H1 (cell line): ENCODE measurements at regions not wholly inside any gene's neighbourhood (a gene's known extent, or its start where the extent isn't known, plus 50 kb on each side); places are given as distances from the start of the nearest gene placed in this dataset.

ENCODE experiments used
- CTCF ChIA-PET: fragments of 300-600 bp; sonication (Branson Sonifier 250); formaldehyde crosslinking; loops from one replicate; lab custom pipeline; 2021; ENCODE audit not compliant: partially characterized antibody; lab: Charles Lee
- POLR2A ChIA-PET: fragments of 300-600 bp; sonication (Branson Sonifier 250); formaldehyde crosslinking; loops from one replicate; lab custom pipeline; 2021; ENCODE audit warnings: inconsistent platforms; ENCODE audit not compliant: partially characterized antibody; lab: Charles Lee
- DNase-seq, 2 experiments: peaks; one replicate each; pipeline versions ENCODE4 v3.0.0 to v3.0.0-alpha.2; 2010 to 2022; ENCODE audit warnings: low spot score in 2 of 2, low read depth in 1 of 2, mixed read lengths in 1 of 2
- FAIRE-seq: peaks from 2 replicates; lab custom pipeline; 2011; peaks lifted over from hg19 to GRCh38; lab: Jason Lieb, UNC
- H2AFZ ChIP-seq: 2 replicates; pipeline ENCODE4 v1.8.1; 2012; ENCODE audit warnings: low read length, inconsistent platforms
- H2AK5ac ChIP-seq: 2 replicates; pipeline ENCODE4 v1.6.1; 2013; ENCODE audit warnings: low read depth, low read length
- H2BK120ac ChIP-seq: replicated peaks from 2 replicates; pipeline ENCODE3; 2013; ENCODE audit warnings: low read depth, low read length, inconsistent platforms
- H2BK12ac ChIP-seq: 2 replicates; pipeline ENCODE4 v1.6.1; 2013; ENCODE audit warnings: low read depth, low read length
- H2BK15ac ChIP-seq: 2 replicates; pipeline ENCODE4 v1.6.1; 2013; ENCODE audit warnings: low read length
- H2BK20ac ChIP-seq: 2 replicates; pipeline ENCODE4 v1.6.1; 2013; ENCODE audit warnings: low read length
- H2BK5ac ChIP-seq: 2 replicates; pipeline ENCODE4 v1.6.1; 2013; ENCODE audit warnings: low read depth, low read length
- H3K14ac ChIP-seq: 2 replicates; pipeline ENCODE4 v1.6.1; 2013; ENCODE audit warnings: inconsistent platforms; ENCODE audit not compliant: insufficient read length
- H3K18ac ChIP-seq: 2 replicates; pipeline ENCODE4 v1.6.1; 2013; ENCODE audit warnings: low read length; ENCODE audit errors: extremely low read depth
- H3K23ac ChIP-seq: 2 replicates; pipeline ENCODE4 v1.6.1; 2013; ENCODE audit warnings: inconsistent platforms; ENCODE audit not compliant: insufficient read length
- H3K23me2 ChIP-seq: 2 replicates; pipeline ENCODE4 v1.6.1; 2013; ENCODE audit warnings: low read depth, low read length
- H3K27ac ChIP-seq: 2 replicates; pipeline ENCODE4 v1.6.1; 2011; ENCODE audit warnings: low read depth, low read length, inconsistent platforms
- H3K27me3 ChIP-seq, 4 experiments: replicated peaks in 1 of 4; 1 replicate in 1 of 4; 2 replicates in 3 of 4; pipeline versions ENCODE4 v1.6.1 to v1.8.1; 2011 to 2013; ENCODE audit warnings: low read length in 3 of 4, mild to moderate bottlenecking in 3 of 4, inconsistent platforms in 2 of 4, mixed read lengths in 2 of 4, moderate library complexity in 1 of 4; ENCODE audit not compliant: control insufficient read depth in 3 of 4, insufficient read depth in 3 of 4; ENCODE audit errors: extremely low read depth in 1 of 4
- H3K36me3 ChIP-seq, 4 experiments: 2 replicates each; pipeline versions ENCODE4 v1.6.1 to v1.8.1; 2011 to 2013; ENCODE audit warnings: mild to moderate bottlenecking in 4 of 4, low read length in 3 of 4, moderate library complexity in 2 of 4, control low read depth in 1 of 4, inconsistent platforms in 1 of 4; ENCODE audit not compliant: insufficient read depth in 4 of 4, control insufficient read depth in 2 of 4
- H3K4ac ChIP-seq: replicated peaks from 2 replicates; pipeline ENCODE3; 2013; ENCODE audit warnings: low read length, low read depth, mixed read lengths, inconsistent platforms; ENCODE audit not compliant: insufficient read length
- H3K4me1 ChIP-seq, 4 experiments: replicated peaks in 1 of 4; 1 replicate in 1 of 4; 2 replicates in 3 of 4; pipeline versions ENCODE4 v1.6.1 to v1.8.1; 2011 to 2013; ENCODE audit warnings: low read length in 3 of 4, inconsistent platforms in 2 of 4, mixed read lengths in 1 of 4; ENCODE audit not compliant: insufficient read depth in 4 of 4, control insufficient read depth in 3 of 4
- H3K4me2 ChIP-seq, 2 experiments: 2 replicates each; pipeline versions ENCODE4 v1.6.1 to v1.8.1; 2011 to 2013; ENCODE audit warnings: low read depth in 2 of 2, low read length in 2 of 2, control low read depth in 1 of 2, inconsistent platforms in 1 of 2, mild to moderate bottlenecking in 1 of 2; ENCODE audit not compliant: insufficient read depth in 1 of 2
- H3K4me3 ChIP-seq, 4 experiments: fragments of 200-600, 300-600 bp in 1 of 4; sonication (generic), shearing (Covaris generic), sonication (Bioruptor Twin) in 1 of 4; 2 replicates each; pipeline versions ENCODE4 v1.5.1 to v1.8.1; 2011 to 2016; ENCODE audit warnings: low read length in 4 of 4, low read depth in 3 of 4, control low read depth in 2 of 4, inconsistent platforms in 2 of 4, mild to moderate bottlenecking in 2 of 4, mixed read lengths in 1 of 4, moderate library complexity in 1 of 4; ENCODE audit not compliant: insufficient read depth in 2 of 4; ENCODE audit errors: extremely low read depth in 1 of 4
- H3K56ac ChIP-seq: replicated peaks from 2 replicates; pipeline ENCODE3; 2013; ENCODE audit warnings: low read depth, mild to moderate bottlenecking, mixed read lengths, low read length, inconsistent platforms; ENCODE audit not compliant: insufficient read length
- H3K79me1 ChIP-seq: 2 replicates; pipeline ENCODE4 v1.6.1; 2013; ENCODE audit warnings: low read depth, low read length, control low read depth
- H3K79me2 ChIP-seq, 2 experiments: 2 replicates each; pipeline versions ENCODE4 v1.6.1 to v1.8.1; 2012 to 2013; ENCODE audit warnings: low read length in 2 of 2, mild to moderate bottlenecking in 2 of 2, inconsistent platforms in 1 of 2; ENCODE audit not compliant: insufficient read depth in 2 of 2, control insufficient read depth in 1 of 2
- H3K9ac ChIP-seq, 4 experiments: replicated peaks in 1 of 4; 1 replicate in 1 of 4; 2 replicates in 3 of 4; pipeline versions ENCODE4 v1.6.1 to v1.8.1; 2011 to 2013; ENCODE audit warnings: low read depth in 3 of 4, low read length in 3 of 4, control low read depth in 2 of 4, mild to moderate bottlenecking in 2 of 4, moderate library complexity in 2 of 4, inconsistent platforms in 1 of 4; ENCODE audit errors: extremely low read depth in 1 of 4
- H3K9me3 ChIP-seq, 2 experiments: 2 replicates each; pipeline versions ENCODE4 v1.6.1 to v1.8.1; 2012 to 2013; ENCODE audit warnings: mild to moderate bottlenecking in 2 of 2, moderate library complexity in 2 of 2, control low read depth in 1 of 2, inconsistent platforms in 1 of 2, low read depth in 1 of 2, low read length in 1 of 2, mixed read lengths in 1 of 2; ENCODE audit not compliant: insufficient read depth in 2 of 2
- H4K20me1 ChIP-seq, 2 experiments: replicated peaks in 1 of 2; 2 replicates each; pipeline versions ENCODE3 to v1.8.1; 2011 to 2013; ENCODE audit warnings: inconsistent platforms in 2 of 2, low read length in 2 of 2, mild to moderate bottlenecking in 1 of 2; ENCODE audit not compliant: insufficient read depth in 2 of 2, control insufficient read depth in 1 of 2
- H4K5ac ChIP-seq: 2 replicates; pipeline ENCODE4 v1.6.1; 2013; ENCODE audit warnings: low read length, low read depth, mixed read lengths, inconsistent platforms; ENCODE audit not compliant: insufficient read length
- H4K8ac ChIP-seq: 2 replicates; pipeline ENCODE4 v1.8.0; 2013; ENCODE audit warnings: mild to moderate bottlenecking, moderate library complexity, low read length, inconsistent platforms; ENCODE audit not compliant: insufficient read depth; ENCODE audit errors: extremely low read depth
- H4K91ac ChIP-seq: replicated peaks from 2 replicates; pipeline ENCODE3; 2013; ENCODE audit warnings: low read length, mixed read lengths, inconsistent platforms; ENCODE audit not compliant: insufficient read length
- BRCA1 ChIP-seq: IDR thresholded peaks from 2 replicates; pipeline ENCODE4 v1.6.1; 2012; ENCODE audit warnings: low read depth, low read length, improper control_type of control experiment
- FOSL1 ChIP-seq: IDR thresholded peaks from 2 replicates; pipeline ENCODE4 v1.6.1; 2011; ENCODE audit warnings: mild to moderate bottlenecking, low read depth, low read length, moderate library complexity; ENCODE audit not compliant: insufficient read depth
- KDM1A ChIP-seq: fragments of 200-600, 300-600 bp; sonication (generic); IDR thresholded peaks from 2 replicates; pipeline ENCODE4 v1.7.1; 2016; ENCODE audit warnings: mild to moderate bottlenecking, low read length, borderline replicate concordance
- KDM5A ChIP-seq: fragments of 200-600 bp; IDR thresholded peaks from 2 replicates; pipeline ENCODE4 v1.7.1; 2012; ENCODE audit warnings: mild to moderate bottlenecking, low read length, inconsistent platforms, mixed read lengths
- POLR2A ChIP-seq, 2 experiments: IDR thresholded peaks; 1 replicate in 1 of 2; 2 replicates in 1 of 2; pipeline ENCODE4 v1.6.1; 2011; ENCODE audit warnings: low read depth in 2 of 2, low read length in 2 of 2, mild to moderate bottlenecking in 2 of 2; ENCODE audit errors: control extremely low read depth in 1 of 2
- POU5F1 ChIP-seq: IDR thresholded peaks from 2 replicates; pipeline ENCODE4 v1.6.1; 2011; ENCODE audit warnings: low read depth, mild to moderate bottlenecking, low read length, moderate library complexity
- SP4 ChIP-seq: IDR thresholded peaks from 2 replicates; pipeline ENCODE4 v1.6.1; 2012; ENCODE audit warnings: low read length, inconsistent platforms
- TBP ChIP-seq: IDR thresholded peaks from 2 replicates; pipeline ENCODE4 v1.6.1; 2011; ENCODE audit warnings: low read depth, low read length, improper control_type of control experiment
- TEAD4 ChIP-seq: IDR thresholded peaks from 2 replicates; pipeline ENCODE4 v1.6.1; 2012; ENCODE audit warnings: low read depth, low read length, inconsistent platforms, mixed read lengths
- WGBS, 2 experiments: shearing (Covaris generic) in 1 of 2; methylation state at CpG; one replicate each; pipeline versions ENCODE4 v1.1.6 to v1.1.7; 2013 to 2015; ENCODE audit warnings: low lambda C conversion rate in 2 of 2, mixed read lengths in 2 of 2, inconsistent platforms in 1 of 2, low coverage in 1 of 2, missing lambda C conversion rate in 1 of 2; ENCODE audit not compliant: insufficient replicate concordance in 2 of 2, insufficient coverage in 1 of 2, insufficient read length in 1 of 2; ENCODE audit errors: extremely low coverage in 1 of 2, missing lambda C conversion rate in 1 of 2; 5-methylcytosine and 5-hydroxymethylcytosine counted together

- H4K91ac ChIP-seq, result no peak overlapping the region
- H4K20me1 ChIP-seq, result no peaks in the 10 kb centered on the region
- H3K14ac ChIP-seq, result no peak overlapping the region
- no peak overlapping the region for H3K4me3 ChIP-seq
- no peaks in the 10 kb centered on the region for H3K27me3 ChIP-seq
- H3K36me3 ChIP-seq, result no peaks in the 10 kb centered on the region
- no peak overlapping the region for H3K23ac ChIP-seq
- TF ChIP-seq POU5F1 (no peak), SP4 (no peak), FOSL1 (no peak), KDM1A (no peak), TEAD4 (no peak), BRCA1 (no peak), TBP (no peak), KDM5A (no peak), POLR2A (IDR thresholded peaks at IDR 0.05; ENCODE audit: control extremely low read depth in 1 of 2, low read depth in 2 of 2, low read length in 2 of 2) (no peak)
- H2BK15ac ChIP-seq, result no peak overlapping the region
- no peak overlapping the region for H2AK5ac ChIP-seq
- no peaks in the 10 kb centered on the region for H3K4me1 ChIP-seq
- no peak overlapping the region for H4K8ac ChIP-seq
- DNase-seq, result no peak
- no peak for FAIRE-seq
- no peak overlapping the region for H2BK5ac ChIP-seq
- no peaks in the 10 kb centered on the region for H3K23me2 ChIP-seq
- H2BK12ac ChIP-seq, result no peak overlapping the region
- no peaks in the 10 kb centered on the region for H3K79me2 ChIP-seq
- H3K79me1 ChIP-seq, result no peaks in the 10 kb centered on the region
- H3K18ac ChIP-seq, result no peak overlapping the region
- H2BK120ac ChIP-seq, result no peak overlapping the region
- no peak overlapping the region for H3K4me2 ChIP-seq
- CTCF ChIA-PET, result no interaction called here
- WGBS, 2 experiments, result 89% methylated on average over 2 of the region's 2 CpGs; no CpG with 5 or more reads in 1 of the 2 experiments
- H3K4ac ChIP-seq, result no peak overlapping the region
- H3K9me3 ChIP-seq, result no peaks in the 10 kb centered on the region
- H3K27ac ChIP-seq, result no peak overlapping the region
- H3K56ac ChIP-seq, result no peak overlapping the region
- no peak overlapping the region for H2BK20ac ChIP-seq
- POLR2A ChIA-PET, result no interaction called here
- H2AFZ ChIP-seq, result no peak overlapping the region
- no peak overlapping the region for H4K5ac ChIP-seq
- no peak overlapping the region for H3K9ac ChIP-seq
Measured at GRCh38 chr12:88398031-88398430, 182.2 kb downstream of the KITLG start.
